IPS DF 4.7 (cell line): ENCODE measurements at regions not wholly inside any gene's neighbourhood (a gene's known extent, or its start where the extent isn't known, plus 50 kb on each side); places are given as distances from the start of the nearest gene placed in this dataset.

Experiments used
- DNase-seq: peaks from one replicate; pipeline ENCODE4 v3.0.0-alpha.2; 2013; ENCODE audit warnings: low spot score; ENCODE audit errors: extremely low read depth

GRCh38 chr2:6764968-6765723 is 100.6 kb downstream of the CMPK2 start:
- no peak for DNase-seq

GRCh38 chr2:6769346-6769745 is 96.4 kb downstream of the CMPK2 start:
- DNase-seq = no peak

GRCh38 chr2:6770006-6770405 is 95.7 kb downstream of the CMPK2 start:
- DNase-seq = no peak

GRCh38 chr2:6771634-6772611 is 93.8 kb downstream of the CMPK2 start:
- no peak for DNase-seq

- DNase-seq = no peak
These were observed 92.6 kb downstream of the CMPK2 start for GRCh38 chr2:6773007-6773693.

GRCh38 chr2:6773694-6774044 is 92.0 kb downstream of the CMPK2 start:
- DNase-seq = no peak

- no peak for DNase-seq
These were observed 89.6 kb downstream of the CMPK2 start for GRCh38 chr2:6776125-6776524.

GRCh38 chr2:6777626-6778025 is 88.1 kb downstream of the CMPK2 start:
- no peak for DNase-seq

- DNase-seq = no peak
These were observed 84.9 kb downstream of the CMPK2 start for GRCh38 chr2:6780765-6781274.

GRCh38 chr2:6782517-6783237 is 83.0 kb downstream of the CMPK2 start:
- DNase-seq = no peak

- no peak for DNase-seq
These were observed 82.5 kb downstream of the CMPK2 start for GRCh38 chr2:6783238-6783614.

- no peak for DNase-seq
These were observed 81.4 kb downstream of the CMPK2 start for GRCh38 chr2:6784291-6784690.

GRCh38 chr2:6785493-6785892 is 80.2 kb downstream of the CMPK2 start:
- DNase-seq = no peak

GRCh38 chr2:6787376-6787775 is 78.3 kb downstream of the CMPK2 start:
- no peak for DNase-seq

- DNase-seq = no peak
These were observed 77.1 kb downstream of the CMPK2 start for GRCh38 chr2:6788614-6789013.

- no peak for DNase-seq
These were observed 76.1 kb downstream of the CMPK2 start for GRCh38 chr2:6789559-6790138.

- no peak for DNase-seq
These were observed 74.0 kb downstream of the CMPK2 start for GRCh38 chr2:6791682-6792081.

- DNase-seq = no peak
These were observed 72.8 kb downstream of the CMPK2 start for GRCh38 chr2:6792883-6793282.

- DNase-seq = no peak
These were observed 72.3 kb downstream of the CMPK2 start for GRCh38 chr2:6793371-6793770.

GRCh38 chr2:6793913-6794312 is 71.8 kb downstream of the CMPK2 start:
- DNase-seq = no peak

GRCh38 chr2:6794448-6794847 is 71.3 kb downstream of the CMPK2 start:
- no peak for DNase-seq
